ENCODE measurements at regions not wholly inside any gene's neighbourhood (a gene's known extent, or its start where the extent isn't known, plus 50 kb on each side); places are given as distances from the start of the nearest gene placed in this dataset.

DNA sequence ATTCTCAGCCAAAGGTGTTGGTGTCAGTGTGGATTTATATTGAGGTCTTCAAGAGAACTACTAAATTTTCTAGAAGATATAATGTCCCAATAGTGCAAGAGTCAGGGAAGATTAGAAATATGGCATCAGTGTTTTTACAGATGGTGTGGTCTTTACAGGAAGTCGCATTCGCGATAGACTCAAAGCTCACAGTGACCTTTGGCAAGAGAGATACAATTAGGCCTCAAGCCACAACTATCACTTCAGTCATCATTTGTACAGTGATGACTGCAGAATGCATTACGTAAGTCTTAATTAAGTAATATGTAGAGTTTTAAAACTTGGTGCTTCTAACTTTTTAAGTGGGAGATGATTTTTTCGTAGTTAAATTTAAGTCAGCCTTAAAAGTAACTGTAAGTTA lies 237.2 kb upstream of the FSTL5 start:
- Histone ChIP-seq H3K27ac (no peak overlapping the region), H3K4me1 (no peaks in the 10 kb centered on the region), H3K4me3 (no peak overlapping the region), H3K4me2 (no peak overlapping the region), H3K9me3 (no peaks in the 10 kb centered on the region)
- DNase-seq (ENCODE audit: low read depth in 1 of 2, low spot score in 1 of 2): no peak
- POLR2A ChIA-PET: no interaction called here
- FAIRE-seq: no peak
- ATAC-seq: no peak
- no peak for TF ChIP-seq ZC3H11A (IDR thresholded peaks at IDR 0.05)
- no peak for TF ChIP-seq NPAS2 (CRISPR knock-in tag; IDR thresholded peaks at IDR 0.05; ENCODE audit: borderline replicate concordance)
- TF ChIP-seq JUNB (IDR thresholded peaks at IDR 0.05): no peak
- no peak for TF ChIP-seq TP53 (CRISPR knock-in tag; IDR thresholded peaks at IDR 0.05)
- TF ChIP-seq KDM1A (IDR thresholded peaks at IDR 0.05; ENCODE audit: low read depth): no peak
- TF ChIP-seq RCOR1 (IDR thresholded peaks at IDR 0.05; ENCODE audit: low read depth, low read length): no peak
- no peak for TF ChIP-seq SMC3 (IDR thresholded peaks at IDR 0.05)
- no peak for TF ChIP-seq HOXB13 (CRISPR knock-in tag; IDR thresholded peaks at IDR 0.05; ENCODE audit: low read depth)
- no peak for TF ChIP-seq SREBF2 (IDR thresholded peaks at IDR 0.05)
- TF ChIP-seq CEBPB (IDR thresholded peaks at IDR 0.05): no peak
- no peak for TF ChIP-seq MAX (IDR thresholded peaks at IDR 0.05)
- CTCF ChIA-PET: no interaction called here
- 80% methylated on average over 5 of the region's 5 CpGs for WGBS (ENCODE audit: missing lambda C conversion rate)

GRCh38 chr4:162392946-162393345 lies 229.1 kb upstream of the FSTL5 start:
- TF ChIP-seq HOXA7 (CRISPR knock-in tag; IDR thresholded peaks at IDR 0.05) (no peak), ZSCAN20 (CRISPR knock-in tag; IDR thresholded peaks at IDR 0.05) (no peak)
- no peaks in the 10 kb centered on the region for H3K9me3 ChIP-seq
- no peak overlapping the region for H3K4me2 ChIP-seq
- no peak for DNase-seq (ENCODE audit: low read depth in 1 of 2, low spot score in 1 of 2)
- no peak for FAIRE-seq
- 91% methylated on average over 1 of the region's 1 CpG for WGBS (ENCODE audit: missing lambda C conversion rate)
- no peak for ATAC-seq
- ChIA-PET POLR2A (no interaction called here), CTCF (no interaction called here)
- no peak overlapping the region for H3K4me3 ChIP-seq
- H3K4me1 ChIP-seq: no peaks in the 10 kb centered on the region
- H3K27ac ChIP-seq: no peak overlapping the region

DNA sequence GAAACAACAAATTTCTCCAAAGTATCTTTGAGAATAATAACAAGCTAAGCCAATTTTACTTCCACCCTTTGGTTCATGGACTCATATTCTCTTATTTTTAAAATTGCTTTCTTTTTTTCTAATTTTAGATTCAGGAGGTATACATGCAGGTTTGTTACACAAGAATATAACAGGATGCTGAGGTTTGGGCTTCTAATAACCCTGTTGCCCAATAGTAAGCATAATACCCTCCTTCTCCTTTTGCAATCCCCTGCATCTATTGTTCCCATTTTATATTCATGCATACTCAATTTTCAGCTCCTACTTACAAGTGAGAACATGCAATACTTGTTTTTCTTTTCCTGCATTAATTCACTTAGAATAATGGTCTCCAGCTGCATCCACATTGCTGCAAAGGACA lies 202.3 kb upstream of the FSTL5 start:
- ChIA-PET CTCF (no interaction called here), POLR2A (no interaction called here)
- DNase-seq (ENCODE audit: low read depth in 1 of 2, low spot score in 1 of 2): no peak
- no peak for TF ChIP-seq E2F6 (IDR thresholded peaks at IDR 0.05; ENCODE audit: borderline replicate concordance, low read depth)
- no peak for TF ChIP-seq EHF (CRISPR knock-in tag; IDR thresholded peaks at IDR 0.05)
- TF ChIP-seq BCL3 (IDR thresholded peaks at IDR 0.05): no peak
- TF ChIP-seq HDAC2 (IDR thresholded peaks at IDR 0.05): no peak
- no peak for TF ChIP-seq ELK1 (IDR thresholded peaks at IDR 0.05; ENCODE audit: low read depth, low read length)
- no peak for TF ChIP-seq EHMT2 (IDR thresholded peaks at IDR 0.05; ENCODE audit: low read depth)
- TF ChIP-seq, protein P1, sequence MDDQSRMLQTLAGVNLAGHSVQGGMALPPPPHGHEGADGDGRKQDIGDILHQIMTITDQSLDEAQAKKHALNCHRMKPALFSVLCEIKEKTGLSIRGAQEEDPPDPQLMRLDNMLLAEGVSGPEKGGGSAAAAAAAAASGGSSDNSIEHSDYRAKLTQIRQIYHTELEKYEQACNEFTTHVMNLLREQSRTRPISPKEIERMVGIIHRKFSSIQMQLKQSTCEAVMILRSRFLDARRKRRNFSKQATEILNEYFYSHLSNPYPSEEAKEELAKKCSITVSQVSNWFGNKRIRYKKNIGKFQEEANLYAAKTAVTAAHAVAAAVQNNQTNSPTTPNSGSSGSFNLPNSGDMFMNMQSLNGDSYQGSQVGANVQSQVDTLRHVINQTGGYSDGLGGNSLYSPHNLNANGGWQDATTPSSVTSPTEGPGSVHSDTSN (IDR thresholded peaks at IDR 0.05): no peak
- no peak for TF ChIP-seq JUN (IDR thresholded peaks at IDR 0.05)
- TF ChIP-seq MAZ (IDR thresholded peaks at IDR 0.05; ENCODE audit: borderline replicate concordance, low read depth, low read length): no peak
- TF ChIP-seq HES2 (IDR thresholded peaks at IDR 0.05): no peak
- no peak for TF ChIP-seq CHD2 (IDR thresholded peaks at IDR 0.05; ENCODE audit: low read length, partially characterized antibody)
- TF ChIP-seq NPAS2 (CRISPR knock-in tag; IDR thresholded peaks at IDR 0.05; ENCODE audit: borderline replicate concordance): no peak
- TF ChIP-seq PHF8 (IDR thresholded peaks at IDR 0.05; ENCODE audit: borderline replicate concordance, low read depth): no peak
- no peak for TF ChIP-seq NR3C1 (IDR thresholded peaks at IDR 0.05)
- TF ChIP-seq ZFP36 (IDR thresholded peaks at IDR 0.05; ENCODE audit: borderline replicate concordance, partially characterized antibody): no peak
- ATAC-seq: no peak
- H3K4me3 ChIP-seq: no peak overlapping the region
- H3K27ac ChIP-seq: no peak overlapping the region
- H3K4me2 ChIP-seq: no peak overlapping the region
- no peaks in the 10 kb centered on the region for H3K9me3 ChIP-seq
- no peaks in the 10 kb centered on the region for H3K4me1 ChIP-seq
- FAIRE-seq: no peak
